ENCODE measurements at regions not wholly inside any gene's neighbourhood (a gene's known extent, or its start where the extent isn't known, plus 50 kb on each side); places are given as distances from the start of the nearest gene placed in this dataset.
A peak's percentile ranks its signal among the peaks of the same experiment; 100 is the strongest.

GRCh38 chr20:1724901-1725300 is 67.3 kb upstream of the SIRPG start:
- no peaks in the 10 kb centered on the region for H3K79me2 ChIP-seq (ENCODE audit: control insufficient read depth, insufficient read depth, low read length)
- no peaks in the 10 kb centered on the region for H3K27me3 ChIP-seq (replicated peaks in 1 of 2; ENCODE audit: control insufficient read depth in 2 of 2, insufficient read depth in 2 of 2, low read length in 1 of 2)
- no peak for FAIRE-seq
- WGBS (ENCODE audit: insufficient coverage, insufficient replicate concordance, low lambda C conversion rate, missing lambda C conversion rate) = 23% methylated on average over 3 of the region's 3 CpGs
- H2AFZ ChIP-seq (ENCODE audit: control insufficient read depth, low read depth, low read length) = no peak overlapping the region
- TF ChIP-seq SMAD1 (IDR thresholded peaks at IDR 0.05; ENCODE audit: low read depth, partially characterized antibody) (no peak), NR2C1 (IDR thresholded peaks at IDR 0.05) (no peak), ATF7 (IDR thresholded peaks at IDR 0.05; ENCODE audit: low read depth) (no peak), SREBF2 (IDR thresholded peaks at IDR 0.05; ENCODE audit: low read length) (no peak), MEF2A (IDR thresholded peaks at IDR 0.05; ENCODE audit: insufficient read depth, low read depth, low read length) (no peak), NFXL1 (IDR thresholded peaks at IDR 0.05; ENCODE audit: borderline replicate concordance) (no peak)
- SMC1A ChIA-PET (ENCODE audit: uncharacterized antibody, unreplicated experiment) = no interaction called here
- in situ Hi-C loops (cut with MboI) (no loop called here), intact Hi-C loops (cut with micrococcal nuclease; ENCODE audit: unreplicated experiment) (no loop called here)
- no peak overlapping the region for H3K4me2 ChIP-seq (ENCODE audit: control insufficient read depth, insufficient read depth)
- H3K36me3 ChIP-seq (ENCODE audit: control insufficient read depth in 2 of 2, insufficient read depth in 2 of 2, low read length in 1 of 2) = no peaks in the 10 kb centered on the region
- H3K27ac ChIP-seq (ENCODE audit: control insufficient read depth, insufficient read depth) = no peak overlapping the region
- H3K4me3 ChIP-seq = no peak overlapping the region
- no peak for ATAC-seq
- DNase-seq (ENCODE audit: low read depth, low spot score) = no peak
- POLR2A ChIA-PET = no interaction called here
- H4K20me1 ChIP-seq (ENCODE audit: control insufficient read depth, insufficient read depth) = no peaks in the 10 kb centered on the region
- no TSS peak for BruUV-seq (replicated peaks)
- H3K9ac ChIP-seq (ENCODE audit: control insufficient read depth, insufficient read depth, low read length) = no peak overlapping the region
- peaks cover 1% of the 10 kb centered on the region for H3K9me3 ChIP-seq (replicated peaks; ENCODE audit: control insufficient read depth, insufficient read depth, low read length)
- peaks cover 23% of the 10 kb centered on the region for H3K4me1 ChIP-seq (ENCODE audit: control insufficient read depth, insufficient read depth, low read length)
- RAD21 ChIA-PET (ENCODE audit: unreplicated experiment) = no interaction called here
- CTCF ChIA-PET = no interaction called here

- SMC1A ChIA-PET (ENCODE audit: uncharacterized antibody, unreplicated experiment) = interaction anchor here (0.7 to 2.3 kb wide), 12 partner anchors 9 to 216 kb away, joined by 3 to 12 read pairs (median 4); no protein-coding TSS in a partner anchor
- H3K4me3 ChIP-seq = no peak overlapping the region
- RAD21 ChIA-PET (ENCODE audit: unreplicated experiment) = interaction anchor here (1.1 to 1.3 kb wide), 4 partner anchors 9 to 57 kb away, joined by 3 to 6 read pairs (median 4); no protein-coding TSS in a partner anchor
- no peaks in the 10 kb centered on the region for H3K36me3 ChIP-seq (ENCODE audit: control insufficient read depth in 2 of 2, insufficient read depth in 2 of 2, low read length in 1 of 2)
- peak overlapping the region; percentile 35 for H3K27ac ChIP-seq (ENCODE audit: control insufficient read depth, insufficient read depth)
- no peak overlapping the region for H2AFZ ChIP-seq (ENCODE audit: control insufficient read depth, low read depth, low read length)
- DNase-seq (ENCODE audit: low read depth, low spot score) (no peak), FAIRE-seq (no peak), ATAC-seq (peak; percentile 51)
- no peaks in the 10 kb centered on the region; the same call in 1 of the 3 replicates for H3K9me3 ChIP-seq (replicated peaks; ENCODE audit: control insufficient read depth, insufficient read depth, low read length)
- no peaks in the 10 kb centered on the region for H3K27me3 ChIP-seq (replicated peaks in 1 of 2; ENCODE audit: control insufficient read depth in 2 of 2, insufficient read depth in 2 of 2, low read length in 1 of 2)
- intact Hi-C loops (cut with micrococcal nuclease; ENCODE audit: unreplicated experiment) = loop anchor here (2.0 kb wide), 1 partner anchor 56 kb away; no protein-coding TSS in a partner anchor
- in situ Hi-C loops (cut with MboI) = no loop called here
- BruUV-seq (replicated peaks) = no TSS peak
- 47% methylated on average over 2 of the region's 2 CpGs for WGBS (ENCODE audit: insufficient coverage, insufficient replicate concordance, low lambda C conversion rate, missing lambda C conversion rate)
- H3K4me1 ChIP-seq (ENCODE audit: control insufficient read depth, insufficient read depth, low read length) = peaks cover 23% of the 10 kb centered on the region
- H3K79me2 ChIP-seq (ENCODE audit: control insufficient read depth, insufficient read depth, low read length) = no peaks in the 10 kb centered on the region
- peak; percentile 4 for TF ChIP-seq MEF2B (IDR thresholded peaks at IDR 0.05; ENCODE audit: partially characterized antibody, poor library complexity, severe bottlenecking)
- 0 out of 2 replicates have a peak, but pooled peaks have one; percentile 19 for TF ChIP-seq PML (IDR thresholded peaks at IDR 0.05; ENCODE audit: low read length)
- 0 out of 2 replicates have a peak, but pooled peaks have one; percentile 32 for TF ChIP-seq SMARCA5 (IDR thresholded peaks at IDR 0.05)
- TF ChIP-seq MTA2 (IDR thresholded peaks at IDR 0.05; ENCODE audit: low read depth) = no peak
- no peak for TF ChIP-seq NFXL1 (IDR thresholded peaks at IDR 0.05; ENCODE audit: borderline replicate concordance)
- peak; percentile 13; the same call in 1 of the 2 replicates for TF ChIP-seq RAD21 (IDR thresholded peaks at IDR 0.05; ENCODE audit: insufficient read depth, low read depth, low read length)
- peak; percentile 15 for TF ChIP-seq BCL3 (IDR thresholded peaks at IDR 0.05; ENCODE audit: borderline replicate concordance, insufficient read depth, low read depth, low read length, poor library complexity, severe bottlenecking)
- TF ChIP-seq CEBPB (IDR thresholded peaks at IDR 0.05; ENCODE audit: borderline replicate concordance in 1 of 2, low read depth in 2 of 2, low read length in 2 of 2) = 0 out of 4 replicates have a peak, but pooled peaks of 1 of the 2 experiments have one; percentile 0
- 0 out of 2 replicates have a peak, but pooled peaks have one; percentile 10 for TF ChIP-seq IKZF1 (conservative IDR thresholded peaks at IDR 0.05)
- POLR2A ChIA-PET = interaction anchor here (0.6 to 1.0 kb wide), 2 partner anchors 9 to 601 kb away, joined by 3 read pairs; no protein-coding TSS in a partner anchor
- peak overlapping the region; percentile 84 for H3K4me2 ChIP-seq (ENCODE audit: control insufficient read depth, insufficient read depth)
- H3K9ac ChIP-seq (ENCODE audit: control insufficient read depth, insufficient read depth, low read length) = no peak overlapping the region
- CTCF ChIA-PET = interaction anchor here (0.7 to 3.4 kb wide), 3 partner anchors 9 to 16 kb away, joined by 3 to 13 read pairs (median 3); no protein-coding TSS in a partner anchor
- no peaks in the 10 kb centered on the region for H4K20me1 ChIP-seq (ENCODE audit: control insufficient read depth, insufficient read depth)
Measured at GRCh38 chr20:1722513-1723050, 65.0 kb upstream of the SIRPG start.

All from GM12878 (cell line).